PFSK-1 (cell line): ENCODE measurements at regions not wholly inside any gene's neighbourhood (a gene's known extent, or its start where the extent isn't known, plus 50 kb on each side); places are given as distances from the start of the nearest gene placed in this dataset.

Experiments
- FOXP2 ChIP-seq: optimal IDR thresholded peaks from 2 replicates; pipeline ENCODE3; 2011; ENCODE audit warnings: borderline replicate concordance, control low read depth, inconsistent platforms; ENCODE audit not compliant: insufficient read depth; ENCODE audit errors: extremely low read length, extremely low read depth
- POLR2AphosphoS5 ChIP-seq: IDR thresholded peaks from 2 replicates; pipeline ENCODE4 v1.6.1; 2012; ENCODE audit warnings: low read depth, mild to moderate bottlenecking, control low read depth, low read length, moderate library complexity
- SIN3A ChIP-seq: IDR thresholded peaks from 2 replicates; pipeline ENCODE4 v1.6.1; 2012; ENCODE audit warnings: mild to moderate bottlenecking, low read length, moderate library complexity, borderline replicate concordance; ENCODE audit not compliant: insufficient read depth
- TAF1 ChIP-seq: IDR thresholded peaks from 2 replicates; pipeline ENCODE4 v1.6.1; 2012; ENCODE audit warnings: low read length, control low read depth, borderline replicate concordance; ENCODE audit not compliant: insufficient read depth
- TF ChIP-seq, protein P1 (sequence below), 2 experiments: IDR thresholded peaks; 2 replicates each; pipeline versions ENCODE4 v1.6.1 to v1.8.0; 2011 to 2012; ENCODE audit warnings: low read depth in 2 of 2, low read length in 2 of 2, control low read depth in 1 of 2, inconsistent platforms in 1 of 2, mild to moderate bottlenecking in 1 of 2, moderate library complexity in 1 of 2; ENCODE audit not compliant: insufficient read depth in 1 of 2

DNA sequence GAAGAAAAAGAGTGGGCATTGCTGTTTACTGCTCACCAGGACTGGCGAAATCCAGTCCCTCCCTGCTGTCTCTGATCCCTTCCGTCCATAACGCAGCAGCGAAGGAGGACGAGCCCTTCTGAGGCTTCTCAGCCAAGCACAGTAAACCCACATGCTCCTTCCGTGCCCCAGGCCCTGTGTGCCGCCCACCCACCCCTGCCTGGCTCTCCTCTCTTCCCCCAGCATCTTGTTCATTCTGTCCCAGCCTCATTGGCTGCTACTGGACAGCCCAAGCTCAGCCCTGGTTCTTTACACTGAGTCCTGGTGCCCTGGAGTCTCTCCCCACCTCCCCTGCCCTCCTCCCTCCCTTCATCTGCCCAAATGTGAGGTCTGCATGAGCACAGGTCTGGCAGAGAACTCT is 559.7 kb downstream of the BRD1 start:
- no peak for TF ChIP-seq SIN3A
- TF ChIP-seq TAF1: no peak
- TF ChIP-seq, protein P1, sequence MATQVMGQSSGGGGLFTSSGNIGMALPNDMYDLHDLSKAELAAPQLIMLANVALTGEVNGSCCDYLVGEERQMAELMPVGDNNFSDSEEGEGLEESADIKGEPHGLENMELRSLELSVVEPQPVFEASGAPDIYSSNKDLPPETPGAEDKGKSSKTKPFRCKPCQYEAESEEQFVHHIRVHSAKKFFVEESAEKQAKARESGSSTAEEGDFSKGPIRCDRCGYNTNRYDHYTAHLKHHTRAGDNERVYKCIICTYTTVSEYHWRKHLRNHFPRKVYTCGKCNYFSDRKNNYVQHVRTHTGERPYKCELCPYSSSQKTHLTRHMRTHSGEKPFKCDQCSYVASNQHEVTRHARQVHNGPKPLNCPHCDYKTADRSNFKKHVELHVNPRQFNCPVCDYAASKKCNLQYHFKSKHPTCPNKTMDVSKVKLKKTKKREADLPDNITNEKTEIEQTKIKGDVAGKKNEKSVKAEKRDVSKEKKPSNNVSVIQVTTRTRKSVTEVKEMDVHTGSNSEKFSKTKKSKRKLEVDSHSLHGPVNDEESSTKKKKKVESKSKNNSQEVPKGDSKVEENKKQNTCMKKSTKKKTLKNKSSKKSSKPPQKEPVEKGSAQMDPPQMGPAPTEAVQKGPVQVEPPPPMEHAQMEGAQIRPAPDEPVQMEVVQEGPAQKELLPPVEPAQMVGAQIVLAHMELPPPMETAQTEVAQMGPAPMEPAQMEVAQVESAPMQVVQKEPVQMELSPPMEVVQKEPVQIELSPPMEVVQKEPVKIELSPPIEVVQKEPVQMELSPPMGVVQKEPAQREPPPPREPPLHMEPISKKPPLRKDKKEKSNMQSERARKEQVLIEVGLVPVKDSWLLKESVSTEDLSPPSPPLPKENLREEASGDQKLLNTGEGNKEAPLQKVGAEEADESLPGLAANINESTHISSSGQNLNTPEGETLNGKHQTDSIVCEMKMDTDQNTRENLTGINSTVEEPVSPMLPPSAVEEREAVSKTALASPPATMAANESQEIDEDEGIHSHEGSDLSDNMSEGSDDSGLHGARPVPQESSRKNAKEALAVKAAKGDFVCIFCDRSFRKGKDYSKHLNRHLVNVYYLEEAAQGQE (IDR thresholded peaks at IDR 0.05; ENCODE audit: insufficient read depth in 1 of 2, low read depth in 2 of 2, low read length in 2 of 2): no peak
- TF ChIP-seq POLR2AphosphoS5: no peak
- no peak for TF ChIP-seq FOXP2

DNA sequence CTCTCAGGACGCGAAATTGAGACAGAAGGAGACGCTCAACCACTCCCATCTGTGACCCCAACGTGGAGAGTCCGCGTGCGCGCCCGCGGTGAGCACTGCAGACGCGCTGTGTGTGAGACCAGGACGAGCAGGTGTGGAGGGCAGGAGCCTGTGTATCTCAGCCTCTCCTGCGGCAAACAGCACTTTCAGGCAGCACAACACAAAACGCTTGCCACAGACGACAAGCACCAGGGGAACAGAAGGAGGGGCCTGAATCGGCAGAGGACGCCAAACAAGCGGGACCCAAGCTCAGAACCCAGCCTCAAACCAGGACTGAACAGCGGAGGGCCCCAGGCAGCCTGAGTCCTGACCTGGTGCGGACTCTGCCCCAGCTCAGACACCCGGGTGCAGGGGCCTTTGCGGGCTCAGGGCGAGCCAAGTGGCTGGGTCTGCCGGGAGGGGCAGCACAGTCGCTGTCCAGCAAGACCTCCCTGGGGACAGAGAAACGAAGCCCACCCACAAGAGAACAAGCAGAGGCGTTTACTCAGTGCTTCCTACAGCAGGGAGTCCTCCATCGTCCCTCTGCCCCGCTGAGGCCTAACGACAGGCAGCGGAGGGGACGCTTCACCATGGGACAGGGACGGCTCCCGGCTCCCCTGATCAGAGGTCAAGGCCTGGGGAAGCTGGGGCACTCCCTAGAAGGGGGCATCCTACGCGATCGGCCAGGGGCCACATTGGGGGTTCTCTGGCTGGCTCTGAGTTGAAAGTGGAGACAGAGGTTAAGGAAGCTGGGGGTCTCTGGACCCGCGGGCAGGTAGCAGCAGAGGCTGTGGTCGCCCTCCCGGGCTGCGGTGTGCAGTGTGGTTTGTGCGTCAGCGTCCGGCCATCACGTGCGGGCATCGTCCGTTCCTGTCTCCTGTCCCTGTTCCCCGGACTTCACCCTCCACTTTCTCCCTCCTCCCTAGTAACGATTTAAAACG is 560.8 kb downstream of the BRD1 start:
- TF ChIP-seq SIN3A: no peak
- TF ChIP-seq, protein P1 (IDR thresholded peaks at IDR 0.05; ENCODE audit: insufficient read depth in 1 of 2, low read depth in 2 of 2, low read length in 2 of 2): no peak
- no peak for TF ChIP-seq POLR2AphosphoS5

DNA sequence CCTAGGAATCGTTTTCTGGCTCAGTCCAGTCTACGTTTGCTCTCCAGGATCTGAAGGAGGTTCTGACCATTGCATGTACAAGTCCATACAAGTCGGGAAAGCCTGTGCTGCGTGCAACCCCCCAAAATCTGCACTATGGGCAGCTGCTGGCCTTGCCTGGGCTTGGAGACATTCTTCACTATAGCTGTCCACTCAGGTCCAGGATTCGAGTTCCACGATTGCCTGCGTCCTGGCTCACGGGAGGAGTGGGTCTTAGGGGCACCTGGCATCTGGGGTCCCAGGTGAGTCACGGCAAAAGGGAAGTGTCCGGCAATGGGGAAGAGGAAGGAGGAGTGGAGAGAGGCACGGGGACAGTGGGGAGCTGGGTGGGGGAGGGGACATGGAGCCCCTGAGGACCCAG is 563.0 kb downstream of the BRD1 start:
- TF ChIP-seq FOXP2: no peak
- TF ChIP-seq POLR2AphosphoS5: no peak
- TF ChIP-seq, protein P1 (IDR thresholded peaks at IDR 0.05; ENCODE audit: insufficient read depth in 1 of 2, low read depth in 2 of 2, low read length in 2 of 2): no peak
- no peak for TF ChIP-seq SIN3A
- TF ChIP-seq TAF1: no peak

- TF ChIP-seq, protein P1 (IDR thresholded peaks at IDR 0.05; ENCODE audit: insufficient read depth in 1 of 2, low read depth in 2 of 2, low read length in 2 of 2): no peak
- TF ChIP-seq FOXP2 (no peak), TAF1 (no peak), SIN3A (no peak), POLR2AphosphoS5 (no peak)
These were observed 564.6 kb downstream of the BRD1 start for GRCh38 chr22:49263101-49263500.
